OCI-LY7 (cell line): ENCODE measurements at regions not wholly inside any gene's neighbourhood (a gene's known extent, or its start where the extent isn't known, plus 50 kb on each side); places are given as distances from the start of the nearest gene placed in this dataset.

ENCODE experiments used
- CTCF ChIP-seq: fragments of 200-600 bp; sonication (generic); conservative IDR thresholded peaks from 2 replicates; pipeline ENCODE4 v1.5.1; 2014; ENCODE audit warnings: mild to moderate bottlenecking, antibody characterized with exemption, low read length, moderate library complexity, mixed read lengths
- EZH2phosphoT487 ChIP-seq: fragments of 200-600 bp; sonication (generic); IDR thresholded peaks from 2 replicates; pipeline ENCODE4 v1.6.1; 2018; ENCODE audit warnings: low read depth, borderline replicate concordance, mild to moderate bottlenecking, mixed run types, antibody characterized with exemption, low read length, moderate library complexity, mixed read lengths

- TF ChIP-seq CTCF (no peak), EZH2phosphoT487 (no peak)
These were observed 544.3 kb upstream of the KIF2B start for GRCh38 chr17:53278466-53278865.
